GM13976 (cell line): ENCODE measurements at regions not wholly inside any gene's neighbourhood (a gene's known extent, or its start where the extent isn't known, plus 50 kb on each side); places are given as distances from the start of the nearest gene placed in this dataset.
A peak's percentile ranks its signal among the peaks of the same experiment; 100 is the strongest.

Experiments
- DNase-seq: peaks from one replicate; pipeline ENCODE4 v3.0.0; 2012; ENCODE audit warnings: low spot score
- in situ Hi-C: fragments of 300-500 bp; cut with MboI; formaldehyde crosslinking; loops from one replicate; pipeline ENCODE4 v1.12.0; 2022; ENCODE audit warnings: low sequenced_read_pairs, mixed read lengths, inconsistent platforms; ENCODE audit not compliant: unreplicated experiment
- TF ChIP-seq, protein P1 (sequence below): IDR thresholded peaks from 2 replicates; pipeline ENCODE4 v1.5.1; 2012; ENCODE audit warnings: borderline replicate concordance, mild to moderate bottlenecking; ENCODE audit not compliant: insufficient read depth; ENCODE audit errors: extremely low read depth, missing control alignments, control extremely low read depth

GRCh38 chr12:16946704-16947103, 340.7 kb upstream of the LMO3 start:
- DNase-seq = no peak
- in situ Hi-C loops = no loop called here
- TF ChIP-seq, protein P1, sequence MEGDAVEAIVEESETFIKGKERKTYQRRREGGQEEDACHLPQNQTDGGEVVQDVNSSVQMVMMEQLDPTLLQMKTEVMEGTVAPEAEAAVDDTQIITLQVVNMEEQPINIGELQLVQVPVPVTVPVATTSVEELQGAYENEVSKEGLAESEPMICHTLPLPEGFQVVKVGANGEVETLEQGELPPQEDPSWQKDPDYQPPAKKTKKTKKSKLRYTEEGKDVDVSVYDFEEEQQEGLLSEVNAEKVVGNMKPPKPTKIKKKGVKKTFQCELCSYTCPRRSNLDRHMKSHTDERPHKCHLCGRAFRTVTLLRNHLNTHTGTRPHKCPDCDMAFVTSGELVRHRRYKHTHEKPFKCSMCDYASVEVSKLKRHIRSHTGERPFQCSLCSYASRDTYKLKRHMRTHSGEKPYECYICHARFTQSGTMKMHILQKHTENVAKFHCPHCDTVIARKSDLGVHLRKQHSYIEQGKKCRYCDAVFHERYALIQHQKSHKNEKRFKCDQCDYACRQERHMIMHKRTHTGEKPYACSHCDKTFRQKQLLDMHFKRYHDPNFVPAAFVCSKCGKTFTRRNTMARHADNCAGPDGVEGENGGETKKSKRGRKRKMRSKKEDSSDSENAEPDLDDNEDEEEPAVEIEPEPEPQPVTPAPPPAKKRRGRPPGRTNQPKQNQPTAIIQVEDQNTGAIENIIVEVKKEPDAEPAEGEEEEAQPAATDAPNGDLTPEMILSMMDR = no peak

GRCh38 chr12:16939871-16940306, 333.9 kb upstream of the LMO3 start:
- in situ Hi-C loops = no loop called here

GRCh38 chr12:16927259-16927658, 321.3 kb upstream of the LMO3 start:
- no peak for DNase-seq
- in situ Hi-C loops = no loop called here
- TF ChIP-seq, protein P1 = no peak

More at GRCh38 chr12:16939871-16940306, 333.9 kb upstream of the LMO3 start:
- DNase-seq = peak; percentile 41
- TF ChIP-seq, protein P1 = peak; percentile 68

DNA sequence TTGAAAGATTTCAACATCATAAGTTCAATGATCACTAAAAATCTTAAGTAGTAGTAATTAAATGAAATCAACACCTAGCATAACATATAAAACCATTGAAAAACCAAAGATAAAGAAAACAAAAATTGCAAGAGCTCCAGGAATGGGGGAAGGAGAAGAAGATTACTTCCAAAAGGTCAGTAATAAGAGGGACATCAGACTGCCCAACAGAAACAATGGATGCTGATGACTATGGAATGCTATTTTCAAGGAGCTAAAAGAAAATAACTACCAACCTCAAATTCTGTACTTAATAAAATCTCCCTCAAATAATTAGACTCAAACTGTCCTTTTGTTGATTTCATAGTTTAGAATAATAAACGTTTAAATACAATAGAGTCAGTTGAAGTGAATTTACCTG, 314.5 kb upstream of the LMO3 start:
- TF ChIP-seq, protein P1 = no peak

DNA sequence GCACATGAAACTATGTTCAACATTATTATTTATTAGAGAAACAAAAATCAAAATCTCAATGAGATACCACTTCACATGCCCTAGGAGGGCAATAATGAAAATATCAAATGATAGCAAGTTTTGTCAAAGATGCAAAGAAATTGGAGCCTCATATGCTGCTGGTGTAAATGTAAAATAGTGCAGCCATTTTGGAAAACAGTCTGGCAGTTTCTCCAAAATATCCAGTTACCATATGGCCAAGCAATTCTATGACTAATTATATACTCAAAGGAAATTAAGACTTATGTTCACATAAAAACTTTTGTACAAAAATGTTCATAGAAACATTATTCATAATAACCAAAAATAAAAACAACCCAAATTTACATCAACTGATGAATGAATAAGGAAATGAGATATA, 313.6 kb upstream of the LMO3 start:
- TF ChIP-seq, protein P1 = no peak
- in situ Hi-C loops = no loop called here

More for the DNA sequence above, 314.5 kb upstream of the LMO3 start:
- in situ Hi-C loops = no loop called here
- DNase-seq = no peak

DNA sequence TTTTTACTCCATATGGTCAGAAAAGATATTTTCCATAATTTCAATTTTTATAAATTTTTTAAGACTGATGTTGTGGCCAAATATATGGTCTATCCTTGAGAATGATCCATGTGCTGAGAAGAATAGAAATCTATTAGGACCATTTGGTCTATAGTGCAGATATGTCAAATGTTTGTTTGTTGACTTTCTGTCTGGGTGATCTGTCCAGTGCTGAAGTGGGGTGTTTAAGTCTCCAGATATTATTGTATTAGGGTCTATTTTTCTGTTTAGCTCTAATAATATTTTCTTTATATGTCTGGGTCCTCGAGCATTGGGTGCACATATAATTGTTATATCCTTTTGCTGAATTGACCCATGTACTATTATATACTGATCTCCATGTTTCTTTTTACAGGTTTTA, 308.9 kb upstream of the LMO3 start:
- DNase-seq = no peak
- in situ Hi-C loops = no loop called here
- TF ChIP-seq, protein P1 = no peak

More for the DNA sequence above, 313.6 kb upstream of the LMO3 start:
- DNase-seq = no peak
